ENCODE measurements at regions not wholly inside any gene's neighbourhood (a gene's known extent, or its start where the extent isn't known, plus 50 kb on each side); places are given as distances from the start of the nearest gene placed in this dataset.

DNA sequence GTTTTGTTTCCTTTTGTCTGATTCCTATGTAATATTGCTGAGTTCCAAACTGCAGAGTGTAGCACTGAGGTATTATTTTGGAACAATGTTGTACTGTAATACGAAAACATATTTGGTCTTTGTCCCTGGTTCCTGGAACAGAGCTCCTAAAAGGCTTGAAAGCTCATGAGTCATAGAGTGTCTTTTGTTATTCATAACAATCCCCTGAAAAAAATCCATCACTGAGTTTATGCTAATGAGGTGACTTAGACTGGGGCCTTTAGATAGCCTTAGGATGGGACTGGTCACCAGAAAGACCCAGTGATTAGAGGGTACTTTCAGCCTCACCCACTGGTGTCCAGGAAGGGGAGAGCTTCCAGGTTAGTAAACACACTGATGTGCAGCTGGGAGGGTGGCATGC, 132.7 kb upstream of the POU5F2 start:
- Histone ChIP-seq H3K4me3 (no peak overlapping the region), H3K79me2 (ENCODE audit: control insufficient read depth, insufficient read depth, low read length) (no peaks in the 10 kb centered on the region), H3K27ac (ENCODE audit: control insufficient read depth, insufficient read depth) (no peak overlapping the region), H3K4me2 (ENCODE audit: control insufficient read depth, insufficient read depth) (no peak overlapping the region), H3K4me1 (ENCODE audit: control insufficient read depth, insufficient read depth, low read length) (no peaks in the 10 kb centered on the region; the same call in 1 of the 2 replicates), H2AFZ (ENCODE audit: control insufficient read depth, low read depth, low read length) (no peak overlapping the region), H3K9me3 (replicated peaks; ENCODE audit: control insufficient read depth, insufficient read depth, low read length) (no peaks in the 10 kb centered on the region), H3K9ac (ENCODE audit: control insufficient read depth, insufficient read depth, low read length) (no peak overlapping the region), H3K27me3 (replicated peaks in 1 of 2; ENCODE audit: control insufficient read depth in 2 of 2, insufficient read depth in 2 of 2, low read length in 1 of 2) (no peaks in the 10 kb centered on the region), H3K36me3 (ENCODE audit: control insufficient read depth in 2 of 2, insufficient read depth in 2 of 2, low read length in 1 of 2) (no peaks in the 10 kb centered on the region), H4K20me1 (ENCODE audit: control insufficient read depth, insufficient read depth) (no peaks in the 10 kb centered on the region)
- no TSS peak for BruUV-seq (replicated peaks)
- POLR2A ChIA-PET: interaction anchor here (1.0 kb wide), 1 partner anchor 315 kb away, joined by 3 read pairs; no protein-coding TSS in a partner anchor
- RAD21 ChIA-PET (ENCODE audit: unreplicated experiment): no interaction called here
- 0% methylated on average over 1 of the region's 1 CpG for WGBS (ENCODE audit: insufficient coverage, insufficient replicate concordance, low lambda C conversion rate, missing lambda C conversion rate)
- CTCF ChIA-PET: no interaction called here
- in situ Hi-C loops (cut with MboI) (no loop called here), intact Hi-C loops (cut with micrococcal nuclease; ENCODE audit: unreplicated experiment) (no loop called here)
- ATAC-seq (peak; percentile 70), FAIRE-seq (no peak), DNase-seq (ENCODE audit: low read depth, low spot score) (no peak)
- TF ChIP-seq RAD51 (IDR thresholded peaks at IDR 0.05) (no peak), JUNB (IDR thresholded peaks at IDR 0.05) (peak; percentile 74)
- SMC1A ChIA-PET (ENCODE audit: uncharacterized antibody, unreplicated experiment): interaction anchor here (1.0 to 1.4 kb wide), 4 partner anchors 9 to 73 kb away, joined by 3 to 6 read pairs (median 4); no protein-coding TSS in a partner anchor

DNA sequence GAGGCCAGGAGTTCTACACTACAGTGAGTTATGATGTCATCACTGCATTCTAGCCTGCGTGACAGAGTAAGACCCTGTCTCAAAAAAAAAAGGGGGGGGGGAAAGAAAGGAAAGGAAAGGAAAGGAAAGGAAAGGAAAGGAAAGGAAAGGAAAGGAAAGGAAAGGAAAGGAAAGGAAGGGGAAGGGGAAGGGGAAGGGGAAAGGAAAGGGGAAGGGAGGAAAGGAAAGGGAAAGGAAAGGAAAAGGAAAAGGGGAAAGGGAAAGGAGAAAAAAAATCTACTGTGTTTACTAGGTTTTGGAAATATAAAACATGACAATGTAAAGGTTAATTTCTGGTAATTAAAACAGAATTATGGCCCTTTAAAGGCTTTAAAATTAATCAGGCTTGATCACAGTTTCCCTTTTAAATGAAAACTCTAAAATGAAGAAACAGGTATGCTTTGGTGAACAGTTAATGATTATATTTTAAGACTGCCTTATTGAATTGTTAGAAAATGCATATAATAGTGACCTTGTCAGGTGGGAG, 131.9 kb upstream of the POU5F2 start:
- POLR2A ChIA-PET: interaction anchor here (1.0 kb wide), 1 partner anchor 314 kb away, joined by 3 read pairs; no protein-coding TSS in a partner anchor
- H4K20me1 ChIP-seq (ENCODE audit: control insufficient read depth, insufficient read depth): no peaks in the 10 kb centered on the region
- no TSS peak for BruUV-seq (replicated peaks)
- DNase-seq (ENCODE audit: low read depth, low spot score) (no peak), ATAC-seq (no peak), FAIRE-seq (no peak)
- SMC1A ChIA-PET (ENCODE audit: uncharacterized antibody, unreplicated experiment): interaction anchor here (1.4 kb wide), 1 partner anchor 9 kb away, joined by 6 read pairs; no protein-coding TSS in a partner anchor
- no peaks in the 10 kb centered on the region for H3K36me3 ChIP-seq (ENCODE audit: control insufficient read depth in 2 of 2, insufficient read depth in 2 of 2, low read length in 1 of 2)
- no peak overlapping the region for H3K4me2 ChIP-seq (ENCODE audit: control insufficient read depth, insufficient read depth)
- H3K27ac ChIP-seq (ENCODE audit: control insufficient read depth, insufficient read depth): no peak overlapping the region
- in situ Hi-C loops (cut with MboI) (no loop called here), intact Hi-C loops (cut with micrococcal nuclease; ENCODE audit: unreplicated experiment) (no loop called here)
- no peaks in the 10 kb centered on the region for H3K27me3 ChIP-seq (replicated peaks in 1 of 2; ENCODE audit: control insufficient read depth in 2 of 2, insufficient read depth in 2 of 2, low read length in 1 of 2)
- H3K79me2 ChIP-seq (ENCODE audit: control insufficient read depth, insufficient read depth, low read length): no peaks in the 10 kb centered on the region
- CTCF ChIA-PET: no interaction called here
- WGBS (ENCODE audit: insufficient coverage, insufficient replicate concordance, low lambda C conversion rate, missing lambda C conversion rate): 100% methylated on average over 1 of the region's 1 CpG
- H2AFZ ChIP-seq (ENCODE audit: control insufficient read depth, low read depth, low read length): no peak overlapping the region
- no peaks in the 10 kb centered on the region for H3K9me3 ChIP-seq (replicated peaks; ENCODE audit: control insufficient read depth, insufficient read depth, low read length)
- H3K9ac ChIP-seq (ENCODE audit: control insufficient read depth, insufficient read depth, low read length): no peak overlapping the region
- RAD21 ChIA-PET (ENCODE audit: unreplicated experiment): no interaction called here
- no peak overlapping the region for H3K4me3 ChIP-seq
- H3K4me1 ChIP-seq (ENCODE audit: control insufficient read depth, insufficient read depth, low read length): no peaks in the 10 kb centered on the region; the same call in 1 of the 2 replicates
- TF ChIP-seq, protein P1, sequence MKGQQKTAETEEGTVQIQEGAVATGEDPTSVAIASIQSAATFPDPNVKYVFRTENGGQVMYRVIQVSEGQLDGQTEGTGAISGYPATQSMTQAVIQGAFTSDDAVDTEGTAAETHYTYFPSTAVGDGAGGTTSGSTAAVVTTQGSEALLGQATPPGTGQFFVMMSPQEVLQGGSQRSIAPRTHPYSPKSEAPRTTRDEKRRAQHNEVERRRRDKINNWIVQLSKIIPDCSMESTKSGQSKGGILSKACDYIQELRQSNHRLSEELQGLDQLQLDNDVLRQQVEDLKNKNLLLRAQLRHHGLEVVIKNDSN (IDR thresholded peaks at IDR 0.05; ENCODE audit: borderline replicate concordance, extremely low read length, insufficient read depth, low read depth, low read length): no peak
- TF ChIP-seq WRNIP1 (IDR thresholded peaks at IDR 0.05; ENCODE audit: borderline replicate concordance, low read depth, low read length): no peak
- TF ChIP-seq MEF2B (IDR thresholded peaks at IDR 0.05; ENCODE audit: partially characterized antibody, poor library complexity, severe bottlenecking): no peak
- TF ChIP-seq ASH2L (IDR thresholded peaks at IDR 0.05; ENCODE audit: borderline replicate concordance, low read depth): no peak
- TF ChIP-seq KDM1A (IDR thresholded peaks at IDR 0.05; ENCODE audit: borderline replicate concordance): no peak
- TF ChIP-seq MXI1 (IDR thresholded peaks at IDR 0.05; ENCODE audit: low read depth, low read length): no peak
- TF ChIP-seq EGR1 (IDR thresholded peaks at IDR 0.05; ENCODE audit: borderline replicate concordance in 1 of 2, low read depth in 2 of 2, low read length in 2 of 2): no peak
- no peak for TF ChIP-seq BCL11A (IDR thresholded peaks at IDR 0.05; ENCODE audit: low read depth, low read length)
- no peak for TF ChIP-seq YBX1 (IDR thresholded peaks at IDR 0.05)
- TF ChIP-seq STAT3 (IDR thresholded peaks at IDR 0.05; ENCODE audit: low read depth, low read length): no peak
- no peak for TF ChIP-seq CBX3 (IDR thresholded peaks at IDR 0.05; ENCODE audit: borderline replicate concordance, low read depth)

Data from GM12878 (cell line).